Skeletal muscle satellite cell (primary cell): ENCODE measurements at regions not wholly inside any gene's neighbourhood (a gene's known extent, or its start where the extent isn't known, plus 50 kb on each side); places are given as distances from the start of the nearest gene placed in this dataset.

Experiments used
- H3K27me3 ChIP-seq: 2 replicates; pipeline ENCODE4 v1.7.0; 2013; ENCODE audit warnings: low read length; ENCODE audit not compliant: control insufficient read depth, insufficient read depth
- H3K36me3 ChIP-seq: 2 replicates; pipeline ENCODE4 v1.7.0; 2013; ENCODE audit warnings: mild to moderate bottlenecking, control low read depth, low read length; ENCODE audit not compliant: insufficient read depth
- H3K4me1 ChIP-seq: 2 replicates; pipeline ENCODE4 v1.7.0; 2013; ENCODE audit warnings: low read length; ENCODE audit not compliant: control insufficient read depth, insufficient read depth
- H3K4me2 ChIP-seq: 2 replicates; pipeline ENCODE4 v1.7.0; 2013; ENCODE audit warnings: mild to moderate bottlenecking, low read length
- H3K4me3 ChIP-seq: 2 replicates; pipeline ENCODE4 v1.7.0; 2013; ENCODE audit warnings: low read length
- H3K9ac ChIP-seq: 2 replicates; pipeline ENCODE4 v1.7.0; 2013; ENCODE audit warnings: mild to moderate bottlenecking, low read depth, low read length, moderate library complexity
- H3K9me3 ChIP-seq: replicated peaks from 2 replicates; pipeline ENCODE4 v1.7.0; 2013; ENCODE audit warnings: mild to moderate bottlenecking, control low read depth, low read length

DNA sequence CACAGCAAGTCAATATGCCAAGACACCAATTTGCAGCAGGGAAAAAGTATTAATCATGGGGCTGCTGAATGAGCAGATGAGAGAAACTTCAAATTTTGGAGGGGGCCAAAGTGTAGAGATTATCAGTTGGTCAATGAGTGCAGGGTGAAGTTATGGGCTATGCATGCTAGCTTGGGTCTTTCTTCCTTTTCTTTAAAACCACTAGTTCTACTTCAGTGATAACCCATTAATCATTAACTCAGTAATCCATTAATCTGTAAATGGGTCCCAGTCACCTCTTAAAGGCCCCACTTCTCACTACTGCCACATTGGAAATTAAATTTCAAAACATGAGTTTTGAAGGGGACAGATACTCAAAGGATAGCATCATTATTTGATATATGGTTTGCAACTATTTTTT, 688.6 kb upstream of the ADGRL4 start:
- Histone ChIP-seq H3K9me3 (no peaks in the 10 kb centered on the region), H3K9ac (no peak overlapping the region), H3K4me1 (no peaks in the 10 kb centered on the region), H3K27me3 (no peaks in the 10 kb centered on the region), H3K36me3 (no peaks in the 10 kb centered on the region), H3K4me3 (no peak overlapping the region), H3K4me2 (no peak overlapping the region)

- H3K4me1 ChIP-seq = no peaks in the 10 kb centered on the region
- H3K9ac ChIP-seq = no peak overlapping the region
- no peak overlapping the region for H3K4me3 ChIP-seq
- H3K4me2 ChIP-seq = no peak overlapping the region
- H3K9me3 ChIP-seq = no peaks in the 10 kb centered on the region
- H3K27me3 ChIP-seq = no peaks in the 10 kb centered on the region
- no peaks in the 10 kb centered on the region for H3K36me3 ChIP-seq
These were observed 687.7 kb upstream of the ADGRL4 start for GRCh38 chr1:79694241-79694640.

- no peak overlapping the region for H3K4me2 ChIP-seq
- H3K36me3 ChIP-seq = no peaks in the 10 kb centered on the region
- H3K4me1 ChIP-seq = no peaks in the 10 kb centered on the region
- no peak overlapping the region for H3K9ac ChIP-seq
- no peaks in the 10 kb centered on the region for H3K27me3 ChIP-seq
- no peak overlapping the region for H3K4me3 ChIP-seq
- H3K9me3 ChIP-seq = no peaks in the 10 kb centered on the region
These were observed 687.0 kb upstream of the ADGRL4 start for GRCh38 chr1:79693441-79694114.

DNA sequence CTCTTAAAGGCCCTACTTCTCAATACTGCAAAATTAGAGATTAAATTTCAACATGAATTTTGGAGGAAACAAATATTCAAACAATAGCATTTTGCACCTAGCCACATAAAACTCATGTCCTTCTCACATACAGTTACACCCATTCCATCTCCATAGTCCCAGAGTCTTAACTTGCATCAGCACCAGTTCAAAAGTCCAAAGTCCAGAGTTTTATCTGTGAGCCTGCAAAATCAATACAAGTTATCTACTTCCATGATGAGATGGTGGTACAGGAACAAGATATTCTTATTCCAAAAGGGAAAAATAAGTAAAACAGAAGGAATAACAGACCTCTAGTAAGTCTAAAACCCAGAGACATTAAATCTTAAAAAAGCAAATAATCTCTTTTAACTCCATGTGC, 686.0 kb upstream of the ADGRL4 start:
- Histone ChIP-seq H3K9ac (no peak overlapping the region), H3K9me3 (no peaks in the 10 kb centered on the region), H3K4me1 (no peaks in the 10 kb centered on the region), H3K4me3 (no peak overlapping the region), H3K27me3 (no peaks in the 10 kb centered on the region), H3K36me3 (no peaks in the 10 kb centered on the region), H3K4me2 (no peak overlapping the region)

DNA sequence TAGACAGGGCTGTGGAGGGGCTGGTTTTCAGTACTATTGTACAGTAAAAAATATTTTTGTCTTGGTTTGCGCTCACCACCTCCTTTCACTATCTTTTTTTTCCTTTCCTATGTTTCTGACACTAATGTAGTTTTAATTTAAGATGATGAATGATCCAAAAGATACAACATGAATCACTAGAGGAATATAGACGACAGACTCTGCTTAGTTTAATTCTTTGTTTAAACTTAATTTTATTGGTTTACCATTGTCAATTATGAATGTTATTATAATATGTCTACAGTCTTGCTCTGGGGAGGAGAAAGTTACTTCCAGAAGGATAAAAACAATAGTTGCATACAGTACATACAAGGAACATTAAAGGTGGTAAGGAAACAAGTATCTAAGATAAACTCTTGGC, 682.4 kb upstream of the ADGRL4 start:
- H3K4me3 ChIP-seq = no peak overlapping the region
- no peak overlapping the region for H3K9ac ChIP-seq
- H3K27me3 ChIP-seq = no peaks in the 10 kb centered on the region
- no peak overlapping the region for H3K4me2 ChIP-seq
- H3K4me1 ChIP-seq = no peaks in the 10 kb centered on the region
- no peaks in the 10 kb centered on the region for H3K36me3 ChIP-seq
- H3K9me3 ChIP-seq = no peaks in the 10 kb centered on the region

- Histone ChIP-seq H3K9ac (no peak overlapping the region), H3K36me3 (no peaks in the 10 kb centered on the region), H3K4me3 (no peak overlapping the region), H3K27me3 (no peaks in the 10 kb centered on the region), H3K4me2 (no peak overlapping the region), H3K4me1 (no peaks in the 10 kb centered on the region), H3K9me3 (no peaks in the 10 kb centered on the region)
These were observed 676.9 kb upstream of the ADGRL4 start for GRCh38 chr1:79683420-79683819.

DNA sequence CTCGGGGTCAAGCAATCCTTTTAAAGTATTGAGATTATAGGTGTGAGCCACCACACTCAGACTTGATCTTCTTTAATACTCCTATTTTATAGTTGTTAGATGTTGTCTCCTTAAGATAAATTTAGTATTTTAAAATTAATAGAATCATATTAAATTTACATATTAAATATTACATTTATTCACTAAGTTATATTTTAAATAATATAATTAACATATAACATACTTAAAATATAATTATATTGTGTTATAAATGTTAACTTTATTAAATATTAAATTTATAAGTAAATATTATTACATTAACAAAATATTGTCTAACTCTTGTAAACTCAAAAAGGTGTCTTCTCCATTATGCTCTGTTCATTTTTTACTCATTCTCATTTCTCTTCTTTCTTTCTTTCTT, 675.9 kb upstream of the ADGRL4 start:
- no peaks in the 10 kb centered on the region for H3K4me1 ChIP-seq
- no peaks in the 10 kb centered on the region for H3K36me3 ChIP-seq
- no peaks in the 10 kb centered on the region for H3K27me3 ChIP-seq
- H3K9ac ChIP-seq = no peak overlapping the region
- no peaks in the 10 kb centered on the region for H3K9me3 ChIP-seq
- H3K4me3 ChIP-seq = no peak overlapping the region
- no peak overlapping the region for H3K4me2 ChIP-seq

DNA sequence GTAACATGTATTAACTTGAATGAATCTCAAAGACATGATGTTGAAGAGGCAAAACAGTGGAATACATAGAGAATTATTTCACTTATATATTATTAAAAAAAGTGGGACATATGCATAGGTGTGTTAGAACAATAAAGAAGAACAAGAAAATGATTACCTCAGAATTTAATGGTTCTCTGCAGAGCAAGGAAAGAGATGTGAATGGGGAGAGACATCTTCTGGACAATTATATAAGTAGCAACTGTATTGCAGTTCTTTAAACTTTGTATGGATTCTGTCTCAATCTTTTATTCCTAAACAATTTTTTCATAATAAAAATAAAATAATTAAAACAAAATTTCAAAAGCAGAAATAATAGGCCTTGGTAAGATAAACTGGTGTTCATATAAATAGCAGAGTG, 674.9 kb upstream of the ADGRL4 start:
- no peak overlapping the region for H3K4me2 ChIP-seq
- no peaks in the 10 kb centered on the region for H3K27me3 ChIP-seq
- no peak overlapping the region for H3K9ac ChIP-seq
- no peaks in the 10 kb centered on the region for H3K9me3 ChIP-seq
- H3K4me3 ChIP-seq = no peak overlapping the region
- no peaks in the 10 kb centered on the region for H3K4me1 ChIP-seq
- no peaks in the 10 kb centered on the region for H3K36me3 ChIP-seq

DNA sequence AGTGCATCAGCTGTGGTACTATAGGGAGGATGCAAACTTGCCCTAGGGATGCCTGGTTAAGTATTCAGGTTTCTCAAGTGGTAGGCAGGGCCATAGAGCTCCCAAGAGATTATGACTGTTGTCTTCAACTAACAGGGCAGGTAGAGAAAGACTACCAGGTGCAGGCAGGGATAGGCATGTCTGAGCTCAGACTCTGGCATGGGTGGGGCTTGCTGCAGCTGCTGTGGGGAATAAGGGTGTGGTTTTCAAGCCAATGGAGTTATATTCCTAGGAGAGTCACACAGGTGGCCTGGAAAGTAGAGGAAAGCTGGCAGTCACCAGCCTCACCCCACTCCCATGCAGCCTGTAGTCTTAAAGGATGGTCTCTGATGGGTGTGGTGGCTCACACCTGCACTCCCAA, 673.4 kb upstream of the ADGRL4 start:
- H3K4me2 ChIP-seq = no peak overlapping the region
- no peak overlapping the region for H3K4me3 ChIP-seq
- H3K36me3 ChIP-seq = no peaks in the 10 kb centered on the region
- no peaks in the 10 kb centered on the region for H3K4me1 ChIP-seq
- no peaks in the 10 kb centered on the region for H3K27me3 ChIP-seq
- H3K9me3 ChIP-seq = no peaks in the 10 kb centered on the region
- no peak overlapping the region for H3K9ac ChIP-seq

GRCh38 chr1:79667848-79668696, 661.5 kb upstream of the ADGRL4 start:
- Histone ChIP-seq H3K27me3 (no peaks in the 10 kb centered on the region), H3K4me3 (no peak overlapping the region), H3K9me3 (no peaks in the 10 kb centered on the region), H3K4me2 (no peak overlapping the region), H3K4me1 (no peaks in the 10 kb centered on the region), H3K9ac (no peak overlapping the region), H3K36me3 (no peaks in the 10 kb centered on the region)

DNA sequence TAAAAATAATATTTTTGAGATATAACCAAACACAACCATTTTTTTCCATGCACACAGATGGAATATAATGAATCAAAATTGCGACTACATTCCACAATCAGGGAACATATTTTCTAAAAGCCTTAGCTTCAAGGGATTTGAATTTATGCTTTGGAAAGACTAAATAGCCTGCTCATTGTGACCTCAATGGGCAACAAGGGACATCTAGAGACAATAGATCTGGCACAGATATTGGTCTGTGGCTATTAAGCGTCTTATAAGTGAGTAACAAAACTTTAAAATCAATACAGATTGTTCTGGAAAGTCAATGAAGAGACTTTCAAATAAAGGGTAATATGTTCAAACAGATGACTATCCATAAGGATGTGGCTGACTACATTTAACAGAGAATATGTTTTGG, 660.6 kb upstream of the ADGRL4 start:
- Histone ChIP-seq H3K36me3 (no peaks in the 10 kb centered on the region), H3K9ac (no peak overlapping the region), H3K4me1 (no peaks in the 10 kb centered on the region), H3K4me2 (no peak overlapping the region), H3K9me3 (no peaks in the 10 kb centered on the region), H3K27me3 (no peaks in the 10 kb centered on the region), H3K4me3 (no peak overlapping the region)

- Histone ChIP-seq H3K4me1 (no peaks in the 10 kb centered on the region), H3K4me3 (no peak overlapping the region), H3K27me3 (no peaks in the 10 kb centered on the region), H3K36me3 (no peaks in the 10 kb centered on the region), H3K4me2 (no peak overlapping the region), H3K9me3 (no peaks in the 10 kb centered on the region), H3K9ac (no peak overlapping the region)
These were observed 657.4 kb upstream of the ADGRL4 start for GRCh38 chr1:79663916-79664315.
